Activated CD8-positive, alpha-beta memory T cell treated with anti-CD3 and anti-CD28 coated beads for 48 hours (primary cell): ENCODE measurements at regions not wholly inside any gene's neighbourhood (a gene's known extent, or its start where the extent isn't known, plus 50 kb on each side); places are given as distances from the start of the nearest gene placed in this dataset.

ENCODE experiments used
- DNase-seq, 3 experiments: peaks; one replicate each; pipeline ENCODE4 v3.0.0-alpha.2; 2020; ENCODE audit warnings: low read depth in 2 of 3, low spot score in 2 of 3

DNA sequence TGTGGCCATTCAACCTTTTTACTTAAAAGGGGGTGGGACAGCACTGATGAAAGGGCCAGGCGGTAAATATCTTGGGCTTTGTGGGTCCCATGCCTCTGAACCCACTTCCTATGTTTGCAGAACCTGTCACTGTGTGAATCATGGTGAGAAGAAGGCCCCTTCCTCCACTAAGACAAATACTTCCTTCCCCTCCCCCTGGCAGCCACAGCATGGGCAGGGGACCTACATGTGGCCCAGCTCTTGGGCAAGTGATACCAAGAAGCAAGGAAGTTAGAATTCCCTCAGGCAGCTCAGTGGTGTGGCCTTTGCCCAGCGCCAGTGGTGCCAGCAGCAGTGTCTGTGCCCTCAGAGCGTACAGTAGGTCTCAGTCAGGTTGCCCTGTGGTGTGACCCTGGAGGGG is 168.6 kb downstream of the TRIM33 start:
- no peak for DNase-seq

DNA sequence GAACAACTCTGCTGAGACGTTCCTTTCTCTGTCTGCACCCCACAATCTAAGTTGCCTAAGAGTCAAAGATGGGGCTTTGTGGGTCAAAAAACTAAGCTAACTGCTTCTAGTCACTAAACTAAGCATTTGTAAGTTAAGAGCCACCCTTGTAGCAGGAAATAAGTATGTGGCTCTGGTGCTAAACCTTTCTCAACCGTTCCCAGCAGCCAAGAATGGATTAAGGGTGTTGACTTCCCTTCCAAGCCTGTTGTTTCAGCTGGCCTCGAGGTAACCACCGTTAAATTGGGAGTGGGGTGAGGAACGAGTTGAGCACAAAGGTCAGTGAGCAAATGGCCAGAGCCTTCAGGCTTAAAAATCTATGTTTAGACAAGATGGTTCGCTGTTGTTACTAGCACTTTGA is 169.1 kb downstream of the TRIM33 start:
- no peak for DNase-seq

DNA sequence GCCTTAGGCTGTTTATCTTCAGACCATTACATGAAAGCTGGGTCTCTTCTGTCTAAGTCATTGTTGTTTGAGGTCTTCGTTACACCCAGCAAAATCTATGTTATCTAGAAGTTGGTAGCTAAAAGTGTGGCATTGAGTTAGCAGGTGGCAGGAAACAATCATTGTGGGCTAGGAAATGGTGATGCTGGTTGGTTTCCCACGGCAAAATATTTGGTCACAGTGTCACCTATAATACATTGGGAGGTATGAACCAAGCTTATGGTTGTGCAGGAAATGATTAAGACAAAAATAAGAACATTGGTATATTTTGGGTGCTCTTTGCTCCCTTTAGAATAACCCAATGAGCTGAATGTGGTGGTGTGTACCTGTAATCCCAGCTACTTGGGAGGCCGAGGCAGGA is 169.7 kb downstream of the TRIM33 start:
- no peak for DNase-seq

DNA sequence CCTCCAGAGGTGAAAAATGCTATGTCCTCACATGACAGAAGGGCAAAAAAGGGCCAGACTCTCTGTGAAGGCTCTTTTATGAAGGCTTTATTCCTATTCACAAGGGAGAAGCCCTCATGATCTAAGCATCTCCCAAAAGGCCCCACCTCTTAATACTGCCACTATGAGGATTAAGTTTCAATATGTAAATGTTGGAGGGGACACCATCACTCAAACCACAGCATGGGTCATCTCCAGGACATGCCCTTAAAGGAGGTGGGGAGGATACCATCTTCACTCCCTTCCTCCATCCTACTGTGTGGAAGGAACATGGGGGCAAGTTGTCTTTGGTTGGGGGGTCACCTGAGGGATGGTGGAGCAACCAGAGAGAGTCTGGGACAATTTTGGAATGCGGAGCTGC is 170.1 kb downstream of the TRIM33 start:
- DNase-seq: no peak

DNA sequence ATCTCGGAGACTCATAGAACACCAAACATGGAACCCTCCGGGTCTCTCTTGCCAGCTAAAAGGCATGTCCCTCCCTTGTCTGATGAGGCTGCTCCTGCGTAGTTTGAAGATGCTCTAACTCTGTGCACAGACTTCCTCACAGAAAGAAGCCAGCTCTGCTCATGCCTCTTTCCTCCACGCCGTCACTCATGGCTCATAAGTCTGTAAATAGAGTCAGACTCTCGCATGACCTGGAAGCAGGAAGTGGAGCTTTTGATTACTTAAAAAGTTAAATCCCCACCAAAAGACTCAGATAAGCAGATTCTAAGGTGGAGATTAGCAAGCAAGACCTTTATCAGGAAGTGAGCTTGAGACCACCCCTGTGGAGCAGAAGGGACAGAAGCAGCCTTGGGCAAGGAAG is 171.6 kb downstream of the TRIM33 start:
- DNase-seq: no peak

DNA sequence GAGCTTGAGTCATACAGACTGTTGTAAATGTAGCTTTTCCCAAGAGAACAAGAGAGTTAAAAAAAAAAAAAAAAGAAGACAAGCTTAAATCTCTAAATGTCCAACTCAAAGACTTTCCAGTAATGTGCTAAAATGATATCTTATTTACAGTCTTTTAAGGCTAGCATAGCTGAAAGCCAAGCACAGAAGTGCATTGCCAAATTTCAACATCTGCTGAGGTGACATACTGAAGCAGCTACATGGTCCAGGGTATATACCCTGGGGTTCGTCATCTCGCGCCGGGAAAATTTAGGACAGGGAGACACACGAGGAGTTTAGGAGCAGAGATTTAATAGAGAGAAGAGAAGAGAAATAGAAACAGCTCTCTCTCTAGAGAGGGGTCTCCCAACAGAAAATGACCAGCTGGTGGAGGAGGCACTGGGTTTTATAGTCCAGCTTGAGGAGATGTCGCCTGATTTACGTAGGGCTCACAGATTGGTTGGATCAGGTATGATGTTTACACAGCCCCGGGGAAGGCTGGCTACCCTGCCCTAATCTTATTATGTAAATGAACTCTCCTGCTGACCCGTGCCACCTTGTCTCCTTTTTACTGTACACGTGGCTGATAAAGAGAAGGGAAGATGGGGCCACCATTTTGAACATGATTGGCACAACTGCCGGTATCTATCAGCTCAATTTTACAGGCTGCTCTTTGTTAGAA is 172.7 kb downstream of the TRIM33 start:
- no peak for DNase-seq

DNA sequence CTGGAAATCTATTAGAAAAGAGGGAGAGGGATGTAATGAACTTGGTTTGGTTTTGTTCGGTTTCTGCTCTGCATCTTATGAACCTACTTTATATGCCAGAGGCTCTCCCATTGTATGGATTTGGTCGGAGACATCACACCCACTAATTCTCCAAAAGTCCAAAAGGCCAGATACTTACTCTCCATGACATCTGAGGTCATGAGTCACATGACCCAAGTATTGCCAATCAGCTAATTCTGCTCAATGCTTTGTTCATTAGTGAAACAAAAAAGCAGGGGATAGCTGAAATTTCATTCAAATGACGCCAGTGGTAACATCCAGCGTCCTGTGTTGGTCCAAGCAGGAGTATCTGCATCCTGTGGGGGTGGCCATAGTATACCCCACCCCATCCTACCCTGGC is 173.6 kb downstream of the TRIM33 start:
- no peak for DNase-seq

DNA sequence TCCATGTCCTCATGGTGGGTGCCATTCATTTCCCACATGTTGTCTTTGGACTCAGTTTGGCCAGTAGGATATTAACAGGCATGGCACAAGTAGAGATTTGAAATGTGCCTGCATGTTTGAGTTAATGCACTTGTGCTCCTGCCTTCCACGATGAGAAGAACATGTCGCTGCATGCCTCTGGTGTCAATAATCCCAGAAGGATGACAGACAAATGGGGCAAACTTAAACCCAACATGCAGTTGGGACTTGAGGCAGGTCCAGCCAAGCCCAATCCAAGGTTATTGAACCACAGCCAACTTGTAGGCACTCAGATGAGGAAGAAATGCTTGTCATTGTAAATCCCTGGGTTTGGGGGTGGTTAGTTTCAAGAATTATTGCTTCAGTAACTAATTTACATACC is 174.6 kb downstream of the TRIM33 start:
- no peak for DNase-seq

DNA sequence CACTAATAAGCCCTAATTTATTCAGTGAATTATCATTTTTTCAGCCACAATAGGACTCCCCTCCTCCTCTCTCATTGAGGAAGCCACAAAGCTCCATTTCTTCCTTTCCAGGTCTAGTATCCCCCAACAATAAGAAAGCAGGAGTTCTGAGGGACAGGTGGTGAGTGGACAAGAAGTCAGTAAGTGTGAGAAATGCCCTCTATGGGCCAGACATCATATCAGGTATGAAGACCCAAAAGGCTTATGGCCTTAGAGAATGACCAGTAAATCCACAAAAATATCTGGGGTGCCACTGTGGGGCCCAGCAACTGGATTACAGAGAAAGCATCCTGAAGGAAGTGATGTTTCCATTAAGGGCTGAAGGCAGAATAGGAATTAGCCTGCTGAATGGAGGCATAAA is 175.7 kb downstream of the TRIM33 start:
- DNase-seq: no peak

DNA sequence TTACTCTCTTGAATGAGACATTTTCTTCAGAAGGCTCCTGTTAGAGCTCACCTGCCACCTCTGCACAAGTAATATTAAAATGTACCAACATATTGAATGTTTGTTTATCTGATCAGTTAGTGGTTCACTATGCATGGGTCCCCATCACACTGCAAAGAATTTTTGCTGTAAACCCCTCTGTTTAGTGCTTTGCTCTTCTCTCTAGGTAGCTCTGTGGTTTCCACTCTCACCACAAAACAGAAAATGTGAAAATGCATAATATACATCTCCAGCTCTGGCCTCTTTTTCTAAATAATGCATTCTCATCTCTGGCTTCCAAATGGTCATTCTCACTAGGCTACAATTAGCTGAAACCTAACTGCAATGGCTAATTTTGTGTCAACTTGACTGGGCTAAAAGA is 176.7 kb downstream of the TRIM33 start:
- DNase-seq: no peak

DNA sequence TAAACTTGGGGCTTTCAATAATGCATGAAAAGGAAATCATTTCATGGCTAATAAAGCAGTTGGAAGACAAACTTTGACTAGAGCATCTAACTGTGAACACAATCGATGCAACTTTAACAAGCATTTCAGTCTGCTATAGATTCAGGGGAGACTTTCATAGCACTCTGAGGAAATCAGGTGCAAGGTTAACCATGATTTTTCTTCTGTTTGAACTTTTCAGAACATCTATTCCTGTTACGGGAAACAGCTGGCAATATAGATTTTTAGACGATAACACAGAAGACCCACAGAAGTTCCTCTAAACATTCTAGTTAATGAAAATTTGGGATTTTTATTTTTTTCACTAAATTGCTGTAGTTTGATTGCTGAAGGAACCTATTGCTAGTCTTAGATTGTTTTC is 177.3 kb downstream of the TRIM33 start:
- no peak for DNase-seq

DNA sequence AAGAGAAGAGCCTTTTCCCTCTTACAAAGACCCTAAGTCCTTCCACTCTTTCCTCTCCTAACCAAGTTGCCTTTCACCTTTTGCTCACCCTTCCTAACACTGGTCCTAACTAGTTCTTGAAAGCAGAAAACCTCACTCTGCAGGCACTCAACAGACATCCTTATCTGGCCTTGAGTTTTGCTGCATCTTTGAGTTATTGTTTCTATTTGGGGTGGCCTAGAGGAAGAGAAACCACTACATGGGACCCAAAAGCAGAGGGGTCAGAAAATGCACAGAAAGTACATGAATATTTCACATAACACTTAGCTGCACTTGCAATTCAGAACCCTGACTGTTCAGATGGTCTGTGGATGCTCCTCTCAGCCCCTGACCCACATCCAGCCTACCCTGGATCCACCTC is 178.3 kb upstream of the SYT6 start:
- no peak for DNase-seq

DNA sequence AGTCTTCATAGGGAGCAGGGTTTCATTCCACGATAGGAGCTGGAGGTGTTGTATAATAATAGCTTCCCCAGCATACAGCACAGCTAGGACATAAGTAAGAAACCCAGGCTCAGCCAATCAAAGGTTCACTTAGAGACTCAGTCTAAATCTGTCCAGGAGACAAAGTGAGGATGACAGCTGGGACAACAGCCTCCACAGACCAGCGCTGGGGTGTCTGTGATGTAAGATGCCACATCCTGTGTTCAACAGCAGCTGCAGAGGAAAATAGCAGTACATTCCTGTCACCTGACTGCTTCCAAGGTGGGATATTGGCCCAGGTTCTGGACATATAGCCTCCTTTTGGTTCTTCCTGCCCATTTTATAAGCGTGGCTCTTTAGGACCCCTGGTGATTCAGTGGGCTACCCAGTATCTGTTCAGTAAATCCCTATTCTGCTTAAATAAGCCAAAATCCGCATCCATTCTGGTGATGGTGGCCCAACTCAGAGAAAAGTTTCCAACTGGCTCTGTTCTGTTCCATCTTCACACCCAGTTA is 176.8 kb upstream of the SYT6 start:
- no peak for DNase-seq

DNA sequence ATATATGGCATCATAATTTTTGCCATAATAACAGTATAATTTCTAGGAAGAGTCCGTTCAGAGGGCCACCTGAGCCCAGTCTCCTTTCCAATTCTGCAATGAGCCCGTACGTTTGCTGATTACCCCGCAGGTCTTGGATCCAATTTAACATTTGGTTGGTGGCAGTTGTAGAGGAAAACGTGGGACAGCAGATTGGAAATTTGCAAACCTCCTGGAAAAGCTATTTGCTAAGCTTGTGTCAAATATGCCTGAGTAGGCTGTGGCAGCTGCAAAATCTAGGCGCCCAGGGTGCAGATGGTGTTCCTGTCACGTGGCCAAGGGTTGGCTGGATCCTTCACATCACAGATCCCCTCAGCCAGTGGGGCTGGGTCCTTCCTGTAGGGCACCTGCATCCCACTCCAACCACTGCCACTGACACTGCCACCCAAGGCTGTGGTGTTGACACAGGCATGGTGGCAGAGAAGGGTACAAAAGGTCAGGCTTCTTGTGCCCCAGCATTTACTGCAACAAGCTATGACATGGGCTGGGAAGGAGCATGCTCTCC is 174.8 kb upstream of the SYT6 start:
- no peak for DNase-seq

DNA sequence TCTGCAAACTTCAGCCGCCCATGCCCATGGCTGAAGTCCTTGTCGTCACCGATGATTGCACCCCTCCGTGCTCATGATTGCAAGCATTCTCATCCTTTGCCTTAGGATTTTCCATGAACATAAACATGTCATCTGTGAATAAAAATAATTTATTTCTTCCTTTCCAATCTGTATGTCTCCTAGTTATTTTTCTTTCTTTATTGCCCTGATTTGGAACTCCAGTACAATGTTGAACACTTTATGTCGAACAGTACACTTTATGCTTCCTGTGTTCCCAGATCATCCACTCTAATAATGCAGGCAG is 170.9 kb upstream of the SYT6 start:
- DNase-seq: no peak

DNA sequence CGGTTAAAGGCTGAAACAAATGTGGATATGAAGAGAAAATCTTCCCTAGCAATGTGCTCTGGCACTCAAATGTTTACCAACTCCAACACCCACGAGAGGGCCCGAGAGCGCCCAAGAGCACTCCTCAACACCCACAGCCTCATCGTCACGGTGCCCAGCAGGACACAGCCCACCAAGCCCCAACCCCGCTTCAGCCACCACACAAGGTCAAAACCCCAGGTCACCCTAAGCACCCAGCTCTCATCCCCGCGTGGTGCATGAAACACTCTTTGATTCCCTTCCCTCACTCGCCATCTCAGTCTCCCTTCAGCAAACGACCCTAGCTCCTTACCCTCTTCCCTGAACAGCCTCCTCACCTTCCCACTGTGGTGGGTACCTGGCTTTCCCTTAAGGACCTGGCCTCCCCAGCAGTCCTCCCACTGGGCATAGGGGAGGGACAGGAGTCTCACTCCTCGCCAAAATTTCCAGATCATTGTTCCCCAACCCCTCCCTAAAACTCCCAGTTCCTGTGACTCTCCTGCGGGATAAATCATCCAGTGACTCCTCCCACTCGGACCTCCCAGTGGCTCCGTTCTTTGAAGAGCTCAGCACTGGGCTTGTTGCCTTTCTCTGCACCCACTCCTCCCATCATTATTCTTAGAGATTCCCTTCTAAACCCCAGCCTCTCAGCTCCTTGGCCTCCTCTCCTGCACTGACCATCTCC is 170.4 kb upstream of the SYT6 start:
- DNase-seq: no peak

DNA sequence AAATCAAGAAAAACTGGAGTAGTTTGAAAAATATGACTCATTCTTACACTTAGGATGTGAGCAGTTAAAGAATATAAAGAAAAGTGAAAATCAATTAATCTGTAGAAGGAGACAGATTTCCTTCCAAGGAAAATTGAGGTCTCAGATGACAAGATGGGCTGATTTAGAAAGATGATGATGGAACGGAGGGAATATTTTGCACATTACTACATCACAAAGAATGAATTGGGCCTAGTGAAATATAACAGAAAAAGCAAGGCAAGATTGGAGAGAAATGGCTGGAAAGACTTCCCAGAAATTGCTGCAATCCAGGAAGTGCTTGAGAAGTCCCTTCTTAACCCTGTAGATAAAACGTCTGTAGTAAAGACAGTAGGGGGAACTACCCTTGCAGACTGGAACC is 169.1 kb upstream of the SYT6 start:
- no peak for DNase-seq

DNA sequence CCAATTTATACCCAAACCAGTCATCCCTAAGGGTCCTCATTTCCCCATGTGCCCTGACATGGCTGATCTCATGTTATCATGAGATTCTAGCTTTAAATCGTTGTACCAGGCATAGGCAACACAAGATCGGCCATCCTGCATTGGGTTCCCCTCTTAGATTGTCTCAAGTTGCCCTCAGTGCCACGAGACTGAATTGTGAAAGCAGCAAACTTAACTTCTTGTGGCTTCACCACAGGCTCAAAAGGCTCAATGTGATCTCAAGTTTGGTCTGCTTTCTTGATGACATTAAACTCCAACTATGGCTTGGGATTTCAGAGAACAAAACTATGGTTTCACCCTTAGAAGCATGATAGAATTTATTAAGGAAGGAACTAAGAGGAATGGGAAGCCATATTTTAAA is 168.5 kb upstream of the SYT6 start:
- DNase-seq: no peak

DNA sequence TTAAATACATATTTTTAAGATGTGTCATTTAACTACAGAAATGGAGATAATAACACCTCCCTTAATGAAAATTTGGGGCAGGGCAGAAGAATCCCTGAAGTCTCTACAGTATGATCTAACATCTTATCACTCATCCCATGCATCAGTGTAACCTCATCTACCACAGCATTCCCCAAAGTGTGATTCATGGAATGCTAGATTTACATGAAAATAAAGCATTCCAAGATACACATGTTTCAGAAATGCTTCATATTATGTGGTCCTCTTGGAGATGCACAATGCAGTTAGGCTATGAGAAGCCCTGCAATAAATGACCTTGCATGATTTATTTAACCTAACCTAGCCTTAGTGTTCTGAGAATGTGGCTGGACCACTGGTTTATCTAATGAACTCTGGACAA is 166.9 kb upstream of the SYT6 start:
- DNase-seq: no peak

DNA sequence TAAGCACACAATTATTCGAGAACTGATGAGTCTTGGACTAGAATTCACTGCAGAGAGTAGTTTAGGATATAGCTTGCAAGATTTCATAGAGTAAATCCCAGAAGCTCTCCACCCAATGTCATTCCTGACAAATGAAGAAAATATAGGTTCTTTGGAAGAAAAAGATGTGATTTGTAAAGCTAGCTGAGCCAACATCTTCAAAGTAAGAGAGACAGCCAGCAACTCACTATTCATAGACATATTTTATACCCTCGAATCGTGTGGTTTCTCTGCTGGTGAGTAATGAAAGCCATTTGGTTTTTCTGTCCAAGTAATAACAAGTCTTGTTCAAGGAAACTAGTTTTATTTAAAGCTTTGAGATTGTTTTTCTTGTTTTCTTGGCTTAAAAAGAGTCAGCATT is 165.7 kb upstream of the SYT6 start:
- DNase-seq: no peak

DNA sequence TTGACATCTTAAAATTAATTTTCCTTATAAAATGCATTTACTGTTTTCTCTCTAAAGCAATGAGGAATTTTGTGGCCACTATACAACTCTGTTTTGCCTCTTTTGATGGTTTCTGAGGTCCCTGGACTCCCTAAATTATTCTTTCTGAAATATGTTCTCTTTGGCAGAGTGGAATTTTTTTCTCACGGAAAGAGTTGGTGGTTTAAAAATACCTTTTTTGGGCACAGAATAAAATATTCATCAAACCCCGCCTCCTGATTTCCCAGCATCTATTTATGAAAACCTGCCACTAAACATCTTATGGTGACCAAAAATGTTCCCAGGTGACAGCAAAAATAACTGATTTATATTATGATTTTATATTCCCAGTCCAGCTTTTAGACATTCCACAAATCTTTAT is 165.3 kb upstream of the SYT6 start:
- DNase-seq: no peak

DNA sequence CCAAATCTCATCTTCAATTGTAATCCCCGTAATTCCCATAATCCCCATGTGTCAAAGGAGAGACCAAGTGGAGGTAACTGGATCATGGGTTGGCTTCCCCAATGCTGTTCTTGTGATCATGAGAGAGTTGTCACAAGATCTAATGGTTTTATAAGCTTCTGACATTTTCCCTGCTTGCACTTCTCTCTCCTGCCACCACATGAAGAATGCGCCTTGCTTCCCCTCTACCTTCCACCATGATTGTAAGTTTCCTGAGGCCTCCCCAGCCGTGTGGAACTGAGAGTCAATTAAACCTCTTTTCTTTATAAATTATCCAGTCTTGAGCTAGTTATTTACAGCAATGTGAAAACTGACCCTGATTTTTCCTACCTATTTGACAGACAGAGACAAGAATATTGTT is 162.5 kb upstream of the SYT6 start:
- no peak for DNase-seq

DNA sequence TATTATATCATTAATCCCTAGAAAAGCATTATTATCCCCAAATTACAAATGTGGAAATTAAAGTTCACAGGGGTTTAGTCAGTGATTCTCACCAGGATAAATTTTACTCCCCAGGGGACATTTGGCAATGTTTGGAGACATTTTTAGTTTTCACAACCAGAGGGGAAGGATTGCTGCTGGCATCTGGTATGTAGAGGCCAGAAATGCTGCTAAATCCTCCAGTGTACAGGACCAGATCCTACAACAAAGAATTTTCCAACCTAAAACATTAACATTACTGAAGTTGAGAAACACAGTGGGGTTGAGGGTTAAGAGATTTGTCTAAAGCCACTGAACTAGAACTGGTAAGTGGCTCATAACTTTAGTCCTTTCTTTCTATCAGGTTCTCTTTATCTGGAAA is 162.0 kb upstream of the SYT6 start:
- no peak for DNase-seq
